ENCODE measurements at regions not wholly inside any gene's neighbourhood (a gene's known extent, or its start where the extent isn't known, plus 50 kb on each side); places are given as distances from the start of the nearest gene placed in this dataset.

- no peak for TF ChIP-seq CTCF (tag by site-specific recombination; IDR thresholded peaks at IDR 0.05)
- TF ChIP-seq ZNF174 (tag by site-specific recombination; IDR thresholded peaks at IDR 0.05) = no peak
These were observed 93.9 kb upstream of the RET start for GRCh38 chr10:42982891-42983506.

Measured in HEK293 (cell line).